Smooth muscle cell (in vitro differentiated cells): ENCODE measurements at regions not wholly inside any gene's neighbourhood (a gene's known extent, or its start where the extent isn't known, plus 50 kb on each side); places are given as distances from the start of the nearest gene placed in this dataset.

Source experiments
- DNase-seq: peaks from one replicate; lab custom pipeline; 2025; ENCODE audit not compliant: unreplicated experiment; lab: John Stamatoyannopoulos, UW
- H2AFZ ChIP-seq: fragments of 200-600 bp; sonication (generic); 2 replicates; pipeline ENCODE4 v1.6.0; 2016; ENCODE audit warnings: antibody characterized with exemption, low read depth, mild to moderate bottlenecking
- H3F3A ChIP-seq: fragments of 200-600 bp; sonication (generic); 2 replicates; pipeline ENCODE4 v1.6.0; 2017; ENCODE audit warnings: antibody characterized with exemption, low read depth
- H3K27ac ChIP-seq: fragments of 200-600 bp; sonication (generic); 2 replicates; pipeline ENCODE4 v1.5.1; 2016; ENCODE audit warnings: low read depth, mild to moderate bottlenecking
- H3K27me3 ChIP-seq: fragments of 200-600 bp; sonication (generic); 2 replicates; pipeline ENCODE4 v1.6.1; 2016; ENCODE audit warnings: low read depth, mild to moderate bottlenecking
- H3K36me3 ChIP-seq: fragments of 200-600 bp; sonication (generic); 2 replicates; pipeline ENCODE4 v1.5.1; 2016; ENCODE audit warnings: low read depth
- H3K4me1 ChIP-seq: fragments of 200-600 bp; sonication (generic); 2 replicates; pipeline ENCODE4 v1.5.1; 2016; ENCODE audit warnings: low read depth
- H3K4me2 ChIP-seq: fragments of 200-600 bp; sonication (generic); 2 replicates; pipeline ENCODE4 v1.6.0; 2016; ENCODE audit warnings: mild to moderate bottlenecking
- H3K4me3 ChIP-seq: fragments of 200-600 bp; sonication (generic); 2 replicates; pipeline ENCODE4 v1.5.1; 2016; ENCODE audit warnings: mild to moderate bottlenecking
- H3K79me2 ChIP-seq: fragments of 200-600 bp; sonication (generic); 2 replicates; pipeline ENCODE4 v1.6.0; 2016; ENCODE audit warnings: low read depth, mild to moderate bottlenecking
- H3K9ac ChIP-seq: fragments of 200-600 bp; sonication (generic); 2 replicates; pipeline ENCODE4 v1.6.0; 2016; ENCODE audit warnings: low read depth
- H3K9me3 ChIP-seq: fragments of 200-600 bp; sonication (generic); replicated peaks from 2 replicates; pipeline ENCODE4 v1.5.1; 2016; ENCODE audit warnings: low read depth
- H4K20me1 ChIP-seq: fragments of 200-600 bp; sonication (generic); 2 replicates; pipeline ENCODE4 v1.6.0; 2016; ENCODE audit warnings: low read depth
- CTCF ChIP-seq: fragments of 200-600 bp; sonication (generic); IDR thresholded peaks from 2 replicates; pipeline ENCODE4 v1.5.1; 2017; ENCODE audit warnings: borderline replicate concordance, mild to moderate bottlenecking, antibody characterized with exemption; ENCODE audit not compliant: insufficient read depth, poor library complexity, severe bottlenecking
- WGBS: methylation state at CpG from one replicate; pipeline ENCODE4 v1.1.7; 2016; ENCODE audit warnings: low lambda C conversion rate; 5-methylcytosine and 5-hydroxymethylcytosine counted together

GRCh38 chr9:87160148-87161102, 213.1 kb upstream of the GAS1 start:
- H3K9ac ChIP-seq = no peak overlapping the region
- H3K4me1 ChIP-seq = no peaks in the 10 kb centered on the region
- H3K27me3 ChIP-seq = no peaks in the 10 kb centered on the region
- WGBS = 86% methylated on average over 8 of the region's 8 CpGs
- no peak for TF ChIP-seq CTCF
- no peaks in the 10 kb centered on the region for H3K79me2 ChIP-seq
- no peaks in the 10 kb centered on the region for H4K20me1 ChIP-seq
- H3K9me3 ChIP-seq = no peaks in the 10 kb centered on the region
- H3K27ac ChIP-seq = no peak overlapping the region
- no peaks in the 10 kb centered on the region for H3F3A ChIP-seq
- no peak overlapping the region for H3K4me3 ChIP-seq
- H3K4me2 ChIP-seq = no peak overlapping the region
- DNase-seq = no peak
- no peaks in the 10 kb centered on the region for H3K36me3 ChIP-seq
- no peak overlapping the region for H2AFZ ChIP-seq

GRCh38 chr9:87167161-87167560, 219.9 kb upstream of the GAS1 start:
- H3K27ac ChIP-seq = no peak overlapping the region
- H3K36me3 ChIP-seq = no peaks in the 10 kb centered on the region
- H3K4me3 ChIP-seq = no peak overlapping the region
- H3F3A ChIP-seq = no peaks in the 10 kb centered on the region
- H3K79me2 ChIP-seq = no peaks in the 10 kb centered on the region
- no peaks in the 10 kb centered on the region for H3K27me3 ChIP-seq
- H3K4me1 ChIP-seq = no peaks in the 10 kb centered on the region
- 67% methylated on average over 5 of the region's 5 CpGs for WGBS
- no peak overlapping the region for H3K9ac ChIP-seq
- no peaks in the 10 kb centered on the region for H3K9me3 ChIP-seq
- no peak for TF ChIP-seq CTCF
- H4K20me1 ChIP-seq = no peaks in the 10 kb centered on the region
- no peak overlapping the region for H3K4me2 ChIP-seq
- H2AFZ ChIP-seq = peak overlapping the region; percentile 28
- DNase-seq = no peak

DNA sequence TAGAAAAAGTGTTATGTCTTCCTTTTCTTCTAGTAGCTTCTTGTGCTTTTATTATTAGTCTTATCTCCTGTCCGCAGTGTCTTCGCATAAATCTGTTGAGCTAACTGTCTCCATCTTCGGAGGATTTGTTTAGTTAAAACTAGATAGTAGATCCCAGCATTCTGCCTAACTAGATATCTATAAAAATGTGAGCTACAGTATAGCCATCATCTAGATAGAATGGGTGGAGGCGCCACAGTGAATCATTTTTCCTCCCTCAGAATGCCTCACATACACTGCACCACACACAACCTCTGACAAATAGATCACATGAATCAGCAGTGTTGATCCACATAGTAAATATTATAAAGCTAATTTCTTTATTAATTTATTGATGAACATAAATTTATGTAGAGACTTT, 220.3 kb upstream of the GAS1 start:
- no peaks in the 10 kb centered on the region for H3K36me3 ChIP-seq
- peak overlapping the region; percentile 28 for H2AFZ ChIP-seq
- no peaks in the 10 kb centered on the region for H4K20me1 ChIP-seq
- no peak overlapping the region for H3K4me2 ChIP-seq
- no peaks in the 10 kb centered on the region for H3K27me3 ChIP-seq
- H3K4me1 ChIP-seq = no peaks in the 10 kb centered on the region
- no peaks in the 10 kb centered on the region for H3K9me3 ChIP-seq
- no peak for TF ChIP-seq CTCF
- H3F3A ChIP-seq = no peaks in the 10 kb centered on the region
- 59% methylated on average over 4 of the region's 4 CpGs for WGBS
- no peak overlapping the region for H3K27ac ChIP-seq
- no peaks in the 10 kb centered on the region for H3K79me2 ChIP-seq
- H3K4me3 ChIP-seq = no peak overlapping the region
- no peak overlapping the region for H3K9ac ChIP-seq
- no peak for DNase-seq

- no peaks in the 10 kb centered on the region for H3K79me2 ChIP-seq
- no peaks in the 10 kb centered on the region for H3K36me3 ChIP-seq
- H3K9me3 ChIP-seq = peaks cover 4% of the 10 kb centered on the region
- H3K9ac ChIP-seq = no peak overlapping the region
- no peak for TF ChIP-seq CTCF
- H3K4me3 ChIP-seq = no peak overlapping the region
- no peaks in the 10 kb centered on the region for H3F3A ChIP-seq
- no peaks in the 10 kb centered on the region for H3K27me3 ChIP-seq
- no peak overlapping the region for H3K4me2 ChIP-seq
- peak overlapping the region; percentile 87 for H3K27ac ChIP-seq
- no peak overlapping the region for H2AFZ ChIP-seq
- H4K20me1 ChIP-seq = no peaks in the 10 kb centered on the region
- no peak for DNase-seq
- H3K4me1 ChIP-seq = no peaks in the 10 kb centered on the region
Measured at GRCh38 chr9:87178302-87178701, 231.0 kb upstream of the GAS1 start.
